Small intestine (tissue), 7 donors: ENCODE measurements at regions not wholly inside any gene's neighbourhood (a gene's known extent, or its start where the extent isn't known, plus 50 kb on each side); places are given as distances from the start of the nearest gene placed in this dataset.
A peak's percentile ranks its signal among the peaks of the same experiment; 100 is the strongest.

Source experiments
- DNase-seq, 2 donors: peaks; one replicate each; pipeline versions ENCODE4 v3.0.0 to v3.0.0-alpha.2; 2013
- FAIRE-seq: peaks from 2 replicates; lab custom pipeline; 2012; peaks lifted over from hg19 to GRCh38; lab: Jason Lieb, UNC
- H3K27ac ChIP-seq, 3 donors: one replicate each; pipeline ENCODE4 v1.5.1; 2013; ENCODE audit warnings: low read length in 2 of 3, mild to moderate bottlenecking in 2 of 3, control low read depth in 1 of 3, inconsistent platforms in 1 of 3, low read depth in 1 of 3, moderate library complexity in 1 of 3
- H3K27me3 ChIP-seq, 3 donors: one replicate each; pipeline ENCODE4 v1.6.1; 2013; ENCODE audit warnings: low read length in 3 of 3, inconsistent platforms in 1 of 3; ENCODE audit not compliant: control insufficient read depth in 3 of 3, insufficient read depth in 3 of 3
- H3K36me3 ChIP-seq, 3 donors: one replicate each; pipeline ENCODE4 v1.6.1; 2013; ENCODE audit warnings: low read length in 3 of 3, inconsistent platforms in 1 of 3, low read depth in 1 of 3, mild to moderate bottlenecking in 1 of 3, moderate library complexity in 1 of 3; ENCODE audit not compliant: control insufficient read depth in 3 of 3, insufficient read depth in 2 of 3
- H3K4me1 ChIP-seq, 3 donors: one replicate each; pipeline ENCODE4 v1.6.1; 2013; ENCODE audit warnings: low read length in 2 of 3, inconsistent platforms in 1 of 3, low read depth in 1 of 3, mild to moderate bottlenecking in 1 of 3, moderate library complexity in 1 of 3; ENCODE audit not compliant: control insufficient read depth in 3 of 3, insufficient read depth in 2 of 3
- H3K4me3 ChIP-seq, 3 donors: one replicate each; pipeline ENCODE4 v1.5.1; 2013; ENCODE audit warnings: low read length in 3 of 3, control low read depth in 1 of 3, inconsistent platforms in 1 of 3, low read depth in 1 of 3, mild to moderate bottlenecking in 1 of 3, moderate library complexity in 1 of 3
- H3K9me3 ChIP-seq, 2 donors: one replicate each; pipeline ENCODE4 v1.6.1; 2013; ENCODE audit warnings: low read depth in 1 of 2, low read length in 1 of 2; ENCODE audit not compliant: control insufficient read depth in 2 of 2, insufficient read depth in 1 of 2
- WGBS, 3 donors: extraction: QIAGEN DNeasy Blood & Tissue Kit; methylation state at CpG; one replicate each; pipeline ENCODE4 v1.1.7; 2013; 5-methylcytosine and 5-hydroxymethylcytosine counted together
- donor health status: healthy with polysubstance abuse.
- donor health status: control.
- donor health status: control.
- donor health status: Bipolar disorder and iron deficiency.
- donor health status: healthy.

GRCh38 chr13:59521549-59521948 is 642.2 kb downstream of the DIAPH3 start:
- FAIRE-seq, result no peak
- Histone ChIP-seq H3K27me3 (no peaks in the 10 kb centered on the region), H3K9me3 (no peaks in the 10 kb centered on the region), H3K36me3 (no peaks in the 10 kb centered on the region), H3K27ac (no peak overlapping the region), H3K4me1 (no peaks in the 10 kb centered on the region), H3K4me3 (no peak overlapping the region)
- 93 to 94% (median 94%) methylated on average over 1 of the region's 1 CpG for WGBS, 3 donors
- no peak for DNase-seq

- no peak overlapping the region for H3K4me3 ChIP-seq
- no peak for FAIRE-seq
- H3K4me1 ChIP-seq, result no peaks in the 10 kb centered on the region
- no peak overlapping the region for H3K27ac ChIP-seq
- H3K27me3 ChIP-seq, result no peaks in the 10 kb centered on the region
- no peak for DNase-seq
- no peaks in the 10 kb centered on the region for H3K36me3 ChIP-seq
- H3K9me3 ChIP-seq, result no peaks in the 10 kb centered on the region
These were observed 641.1 kb downstream of the DIAPH3 start for GRCh38 chr13:59522652-59523051.

DNA sequence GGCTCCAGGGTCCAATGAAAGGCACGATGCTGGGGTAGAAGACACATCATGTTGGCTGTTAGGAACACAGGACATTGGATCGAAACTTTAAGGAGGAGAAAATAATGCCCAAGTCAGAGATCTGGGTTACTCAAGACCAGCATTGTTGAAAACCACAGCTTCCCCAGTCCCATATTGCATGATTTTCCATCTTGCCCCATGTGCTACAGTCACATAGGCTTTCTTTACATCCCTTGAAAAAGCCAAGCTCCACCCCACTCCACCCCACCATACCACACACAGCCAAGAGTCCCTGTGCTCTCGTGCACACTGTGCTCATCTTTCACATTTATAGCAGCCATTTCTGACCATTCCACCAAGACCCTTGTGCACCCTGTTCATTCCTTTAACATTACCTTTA is 636.2 kb downstream of the DIAPH3 start:
- no peak for DNase-seq
- no peak overlapping the region for H3K27ac ChIP-seq
- no peaks in the 10 kb centered on the region for H3K9me3 ChIP-seq
- peaks cover 0 to 2% (median 0%) of the 10 kb centered on the region in 3 donors for H3K4me1 ChIP-seq
- H3K36me3 ChIP-seq, result no peaks in the 10 kb centered on the region
- no peak for FAIRE-seq
- H3K4me3 ChIP-seq, result no peak overlapping the region
- H3K27me3 ChIP-seq, result no peaks in the 10 kb centered on the region
- 71 to 84% (median 76%) methylated on average over 3 of the region's 3 CpGs for WGBS, 3 donors

DNA sequence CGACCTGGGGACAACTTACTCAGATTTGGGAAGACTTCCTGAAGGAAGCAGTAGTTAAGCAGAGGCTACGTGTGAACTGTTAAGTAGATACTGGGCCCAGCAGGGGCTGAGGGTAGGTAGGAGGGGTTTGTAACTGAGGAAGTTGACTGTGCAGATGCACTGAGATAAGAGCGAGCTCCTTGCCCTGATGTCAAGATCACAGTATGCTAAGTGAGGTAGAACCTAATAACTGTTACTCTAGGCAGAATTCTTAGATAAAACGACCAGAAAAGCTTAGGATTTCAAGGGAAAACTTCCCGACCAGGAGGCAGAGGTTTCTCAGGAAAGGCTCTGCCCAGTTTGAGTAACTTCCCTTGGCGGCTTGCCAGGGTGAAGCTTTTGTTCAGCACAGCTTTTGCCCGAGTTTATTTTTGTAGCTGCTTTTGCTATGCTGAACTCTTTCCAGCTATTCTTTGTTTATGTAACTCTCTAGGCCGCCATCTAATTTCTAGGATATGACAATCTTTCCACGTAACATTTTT is 632.1 kb downstream of the DIAPH3 start:
- Histone ChIP-seq H3K4me3 (no peak overlapping the region), H3K4me1 (peaks cover 0 to 2% (median 0%) of the 10 kb centered on the region in 3 donors), H3K9me3 (no peaks in the 10 kb centered on the region), H3K36me3 (no peaks in the 10 kb centered on the region), H3K27me3 (no peaks in the 10 kb centered on the region), H3K27ac (no peak overlapping the region)
- FAIRE-seq (no peak), DNase-seq (peak; percentile 18 to 47)
- WGBS, 3 donors, result 18 to 26% (median 24%) methylated on average over 9 of the region's 9 CpGs

GRCh38 chr13:59532405-59532804 is 631.3 kb downstream of the DIAPH3 start:
- no peak overlapping the region for H3K4me3 ChIP-seq
- H3K9me3 ChIP-seq, result no peaks in the 10 kb centered on the region
- H3K27me3 ChIP-seq, result no peaks in the 10 kb centered on the region
- H3K36me3 ChIP-seq, result no peaks in the 10 kb centered on the region
- no peak for FAIRE-seq
- H3K4me1 ChIP-seq, result peaks cover 0 to 2% (median 0%) of the 10 kb centered on the region in 3 donors
- DNase-seq, result no peak
- WGBS, 3 donors, result 79 to 86% (median 80%) methylated on average over 2 of the region's 2 CpGs
- H3K27ac ChIP-seq, result no peak overlapping the region

DNA sequence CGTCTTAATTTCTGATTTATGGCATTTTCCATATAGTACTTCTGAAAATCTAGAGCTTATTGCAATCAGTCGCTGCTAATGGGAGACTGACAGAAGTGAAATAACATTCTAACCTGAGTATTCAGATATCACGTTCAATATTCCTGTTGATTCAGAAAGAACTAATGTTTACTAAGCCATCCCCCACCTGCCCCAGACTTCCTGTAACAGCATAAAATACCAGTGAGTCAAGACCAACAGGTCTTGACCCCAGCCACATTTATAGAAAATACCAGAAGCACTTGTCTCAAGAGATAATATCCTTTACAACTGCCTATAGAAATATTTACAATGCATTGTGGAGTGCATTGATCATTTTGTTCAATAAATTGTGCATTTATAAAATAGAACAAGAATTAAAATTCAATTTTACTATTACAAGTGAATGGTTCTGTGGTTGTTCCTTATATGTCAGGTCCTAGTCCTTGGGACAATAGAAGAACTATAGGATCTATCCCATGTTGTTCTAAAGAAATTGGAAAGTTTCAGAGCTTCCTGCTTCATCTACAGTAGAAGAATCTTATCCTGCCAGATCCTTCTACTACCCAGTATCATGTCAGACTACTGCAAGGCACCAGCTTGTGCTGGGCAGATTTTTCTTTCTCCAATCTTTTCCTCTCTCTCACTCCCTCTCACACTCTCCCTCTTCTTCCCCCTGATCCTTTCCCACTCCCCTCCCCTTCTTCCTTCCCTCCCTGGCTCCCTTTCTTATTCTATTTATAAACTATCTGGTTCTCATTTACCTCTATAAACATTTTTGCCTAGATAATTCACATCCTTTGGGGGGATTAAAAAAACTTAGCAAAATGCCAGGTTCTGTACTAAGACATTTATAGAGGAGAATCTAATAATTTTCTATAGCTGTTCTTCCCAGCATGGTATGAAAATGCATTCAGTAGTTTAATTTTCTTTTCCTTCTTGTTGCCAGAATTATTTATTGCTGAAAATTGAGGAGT is 629.9 kb downstream of the DIAPH3 start:
- Histone ChIP-seq H3K27me3 (no peaks in the 10 kb centered on the region), H3K36me3 (no peaks in the 10 kb centered on the region), H3K4me1 (peaks cover 0 to 2% (median 0%) of the 10 kb centered on the region in 3 donors), H3K4me3 (no peak overlapping the region), H3K27ac (no peak overlapping the region), H3K9me3 (no peaks in the 10 kb centered on the region)
- WGBS, 3 donors, result 57 to 75% (median 62%) methylated on average over 3 of the region's 3 CpGs
- FAIRE-seq (no peak), DNase-seq (no peak)

DNA sequence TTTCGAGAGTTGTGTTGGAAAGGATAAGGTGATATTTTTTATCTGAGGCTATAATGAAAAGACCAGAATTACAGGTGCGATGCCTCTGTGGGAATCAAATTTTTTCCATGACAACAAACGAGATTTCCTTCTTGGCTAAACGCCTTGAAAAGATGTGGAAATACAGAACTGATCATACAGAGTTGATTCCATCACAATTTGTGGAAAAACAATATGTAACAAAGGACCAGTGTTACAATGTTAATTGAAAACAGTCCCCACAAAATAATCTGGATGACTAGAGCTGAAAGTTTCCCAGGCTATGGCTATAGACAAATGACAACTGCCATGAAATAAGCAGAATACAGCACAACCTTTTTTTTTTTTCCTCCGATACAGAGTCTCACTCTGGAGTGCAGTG is 628.9 kb downstream of the DIAPH3 start:
- WGBS, 3 donors, result 78 to 79% (median 79%) methylated on average over 5 of the region's 5 CpGs
- no peak overlapping the region for H3K4me3 ChIP-seq
- DNase-seq (no peak), FAIRE-seq (no peak)
- H3K27ac ChIP-seq, result no peak overlapping the region
- H3K9me3 ChIP-seq, result no peaks in the 10 kb centered on the region
- peaks cover 0 to 2% (median 0%) of the 10 kb centered on the region in 3 donors for H3K4me1 ChIP-seq
- H3K27me3 ChIP-seq, result no peaks in the 10 kb centered on the region
- H3K36me3 ChIP-seq, result no peaks in the 10 kb centered on the region

- DNase-seq (no peak), FAIRE-seq (no peak)
- H3K27me3 ChIP-seq, result no peaks in the 10 kb centered on the region
- WGBS, 3 donors, result 89 to 96% (median 95%) methylated on average over 3 of the region's 3 CpGs
- no peaks in the 10 kb centered on the region for H3K36me3 ChIP-seq
- no peaks in the 10 kb centered on the region for H3K9me3 ChIP-seq
- no peaks in the 10 kb centered on the region for H3K4me1 ChIP-seq
- H3K27ac ChIP-seq, result no peak overlapping the region
- H3K4me3 ChIP-seq, result no peak overlapping the region
These were observed 626.2 kb downstream of the DIAPH3 start for GRCh38 chr13:59537500-59537899.
